ENCODE measurements at regions not wholly inside any gene's neighbourhood (a gene's known extent, or its start where the extent isn't known, plus 50 kb on each side); places are given as distances from the start of the nearest gene placed in this dataset.

- H3K4me3 ChIP-seq (replicated peaks; ENCODE audit: insufficient read depth, low read length), result no peak overlapping the region
- H3K27me3 ChIP-seq (ENCODE audit: insufficient read depth, poor library complexity, severe bottlenecking), result no peaks in the 10 kb centered on the region
- no peak for DNase-seq (ENCODE audit: low read depth in 1 of 2, low spot score in 1 of 2)
- no peak overlapping the region for H3K27ac ChIP-seq (replicated peaks)
- TF ChIP-seq CTCF (IDR thresholded peaks at IDR 0.05; ENCODE audit: insufficient read depth, low read length) (no peak), POLR2AphosphoS5 (IDR thresholded peaks at IDR 0.05; ENCODE audit: low read depth) (no peak), GABPA (IDR thresholded peaks at IDR 0.05; ENCODE audit: low read depth) (no peak), SPI1 (IDR thresholded peaks at IDR 0.05; ENCODE audit: borderline replicate concordance, low read depth) (no peak)
- TF ChIP-seq, protein P1, sequence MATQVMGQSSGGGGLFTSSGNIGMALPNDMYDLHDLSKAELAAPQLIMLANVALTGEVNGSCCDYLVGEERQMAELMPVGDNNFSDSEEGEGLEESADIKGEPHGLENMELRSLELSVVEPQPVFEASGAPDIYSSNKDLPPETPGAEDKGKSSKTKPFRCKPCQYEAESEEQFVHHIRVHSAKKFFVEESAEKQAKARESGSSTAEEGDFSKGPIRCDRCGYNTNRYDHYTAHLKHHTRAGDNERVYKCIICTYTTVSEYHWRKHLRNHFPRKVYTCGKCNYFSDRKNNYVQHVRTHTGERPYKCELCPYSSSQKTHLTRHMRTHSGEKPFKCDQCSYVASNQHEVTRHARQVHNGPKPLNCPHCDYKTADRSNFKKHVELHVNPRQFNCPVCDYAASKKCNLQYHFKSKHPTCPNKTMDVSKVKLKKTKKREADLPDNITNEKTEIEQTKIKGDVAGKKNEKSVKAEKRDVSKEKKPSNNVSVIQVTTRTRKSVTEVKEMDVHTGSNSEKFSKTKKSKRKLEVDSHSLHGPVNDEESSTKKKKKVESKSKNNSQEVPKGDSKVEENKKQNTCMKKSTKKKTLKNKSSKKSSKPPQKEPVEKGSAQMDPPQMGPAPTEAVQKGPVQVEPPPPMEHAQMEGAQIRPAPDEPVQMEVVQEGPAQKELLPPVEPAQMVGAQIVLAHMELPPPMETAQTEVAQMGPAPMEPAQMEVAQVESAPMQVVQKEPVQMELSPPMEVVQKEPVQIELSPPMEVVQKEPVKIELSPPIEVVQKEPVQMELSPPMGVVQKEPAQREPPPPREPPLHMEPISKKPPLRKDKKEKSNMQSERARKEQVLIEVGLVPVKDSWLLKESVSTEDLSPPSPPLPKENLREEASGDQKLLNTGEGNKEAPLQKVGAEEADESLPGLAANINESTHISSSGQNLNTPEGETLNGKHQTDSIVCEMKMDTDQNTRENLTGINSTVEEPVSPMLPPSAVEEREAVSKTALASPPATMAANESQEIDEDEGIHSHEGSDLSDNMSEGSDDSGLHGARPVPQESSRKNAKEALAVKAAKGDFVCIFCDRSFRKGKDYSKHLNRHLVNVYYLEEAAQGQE (IDR thresholded peaks at IDR 0.05; ENCODE audit: insufficient replicate concordance, low read depth), result no peak
Measured at GRCh38 chr6:120606743-120607142, 727.5 kb downstream of the TBC1D32 start.

DNA sequence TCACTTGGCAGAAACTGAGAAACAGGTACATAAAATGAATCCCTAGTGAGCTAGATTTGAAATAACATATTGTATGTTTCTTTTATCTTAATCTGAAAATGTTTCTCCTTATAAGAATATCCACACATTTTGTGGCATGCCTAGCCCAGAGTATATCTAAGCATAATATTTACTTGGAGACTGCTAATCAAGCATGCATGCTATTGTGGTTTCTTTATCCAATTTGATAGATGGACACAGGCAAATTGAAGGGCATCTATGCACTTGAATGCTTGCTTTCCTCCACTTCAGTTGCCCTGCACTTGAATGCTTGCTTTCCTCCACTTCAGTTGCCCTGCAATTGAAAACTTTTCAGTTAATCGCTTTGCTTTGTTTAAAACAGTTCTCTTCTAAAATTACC lies 729.8 kb downstream of the TBC1D32 start:
- Histone ChIP-seq H3K27ac (replicated peaks) (no peak overlapping the region), H3K4me3 (replicated peaks; ENCODE audit: insufficient read depth, low read length) (no peak overlapping the region), H3K27me3 (ENCODE audit: insufficient read depth, poor library complexity, severe bottlenecking) (no peaks in the 10 kb centered on the region)
- TF ChIP-seq SPI1 (IDR thresholded peaks at IDR 0.05; ENCODE audit: borderline replicate concordance, low read depth), result no peak
- TF ChIP-seq, protein P1 (IDR thresholded peaks at IDR 0.05; ENCODE audit: insufficient replicate concordance, low read depth), result no peak
- no peak for TF ChIP-seq CTCF (IDR thresholded peaks at IDR 0.05; ENCODE audit: insufficient read depth, low read length)
- no peak for TF ChIP-seq GABPA (IDR thresholded peaks at IDR 0.05; ENCODE audit: low read depth)
- TF ChIP-seq POLR2AphosphoS5 (IDR thresholded peaks at IDR 0.05; ENCODE audit: low read depth), result no peak
- no peak for DNase-seq (ENCODE audit: low read depth in 1 of 2, low spot score in 1 of 2)

DNA sequence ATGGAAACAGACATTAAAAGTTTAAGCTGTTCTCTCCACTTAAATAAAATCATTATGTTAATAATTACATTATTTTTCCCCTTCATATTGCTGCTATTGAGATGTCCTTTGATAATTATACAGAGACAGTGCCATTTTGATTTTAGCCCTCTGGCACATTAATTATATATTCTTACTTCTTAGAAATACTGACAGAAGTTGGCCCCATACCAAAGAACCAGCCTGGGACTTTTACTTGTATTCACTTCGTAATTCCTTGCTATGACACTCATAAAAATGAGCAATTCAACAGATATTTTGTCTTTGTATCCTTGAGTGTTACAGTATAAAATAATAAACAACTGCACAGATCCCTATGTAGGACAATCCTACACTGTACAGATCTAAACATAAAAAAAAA lies 743.7 kb downstream of the TBC1D32 start:
- no peak for DNase-seq (ENCODE audit: low read depth in 1 of 2, low spot score in 1 of 2)
- Histone ChIP-seq H3K27ac (replicated peaks) (no peak overlapping the region), H3K4me3 (replicated peaks; ENCODE audit: insufficient read depth, low read length) (no peak overlapping the region), H3K27me3 (ENCODE audit: insufficient read depth, poor library complexity, severe bottlenecking) (no peaks in the 10 kb centered on the region)
- TF ChIP-seq, protein P1 (IDR thresholded peaks at IDR 0.05; ENCODE audit: insufficient replicate concordance, low read depth), result no peak
- TF ChIP-seq SPI1 (IDR thresholded peaks at IDR 0.05; ENCODE audit: borderline replicate concordance, low read depth) (no peak), POLR2AphosphoS5 (IDR thresholded peaks at IDR 0.05; ENCODE audit: low read depth) (no peak)

Measured in HL-60 (cell line).